Loucy (cell line): ENCODE measurements at regions not wholly inside any gene's neighbourhood (a gene's known extent, or its start where the extent isn't known, plus 50 kb on each side); places are given as distances from the start of the nearest gene placed in this dataset.

Experiments used
- EZH2phosphoT487 ChIP-seq: fragments of 200-600 bp; IDR thresholded peaks from 2 replicates; pipeline ENCODE4 v1.6.1; 2018; ENCODE audit warnings: antibody characterized with exemption, mild to moderate bottlenecking, moderate library complexity, borderline replicate concordance
- TF ChIP-seq, protein P1 (sequence below): fragments of 200-600 bp; sonication (generic); conservative IDR thresholded peaks from 2 replicates; pipeline ENCODE4 v1.5.1; 2014; ENCODE audit warnings: mild to moderate bottlenecking, antibody characterized with exemption, low read length

DNA sequence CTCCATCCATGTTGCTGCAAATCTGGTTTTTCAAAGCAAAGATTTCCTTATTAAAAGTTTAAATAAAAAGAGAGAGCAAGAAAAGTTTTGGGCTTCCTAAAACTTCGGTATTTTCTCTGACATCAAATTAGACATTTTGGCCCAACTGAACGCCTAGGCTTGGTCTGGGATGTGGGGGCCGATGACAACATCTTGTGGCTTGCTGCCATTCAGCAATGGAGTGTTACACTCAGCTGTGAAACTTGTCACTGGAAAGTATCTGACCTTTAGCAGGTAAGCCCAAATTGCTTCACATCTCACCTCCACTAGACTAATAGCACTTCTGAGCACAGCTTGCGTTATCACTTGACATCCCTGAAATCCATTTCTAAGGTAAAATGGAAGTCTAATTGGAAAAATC is 320.6 kb downstream of the GATA3 start:
- TF ChIP-seq, protein P1, sequence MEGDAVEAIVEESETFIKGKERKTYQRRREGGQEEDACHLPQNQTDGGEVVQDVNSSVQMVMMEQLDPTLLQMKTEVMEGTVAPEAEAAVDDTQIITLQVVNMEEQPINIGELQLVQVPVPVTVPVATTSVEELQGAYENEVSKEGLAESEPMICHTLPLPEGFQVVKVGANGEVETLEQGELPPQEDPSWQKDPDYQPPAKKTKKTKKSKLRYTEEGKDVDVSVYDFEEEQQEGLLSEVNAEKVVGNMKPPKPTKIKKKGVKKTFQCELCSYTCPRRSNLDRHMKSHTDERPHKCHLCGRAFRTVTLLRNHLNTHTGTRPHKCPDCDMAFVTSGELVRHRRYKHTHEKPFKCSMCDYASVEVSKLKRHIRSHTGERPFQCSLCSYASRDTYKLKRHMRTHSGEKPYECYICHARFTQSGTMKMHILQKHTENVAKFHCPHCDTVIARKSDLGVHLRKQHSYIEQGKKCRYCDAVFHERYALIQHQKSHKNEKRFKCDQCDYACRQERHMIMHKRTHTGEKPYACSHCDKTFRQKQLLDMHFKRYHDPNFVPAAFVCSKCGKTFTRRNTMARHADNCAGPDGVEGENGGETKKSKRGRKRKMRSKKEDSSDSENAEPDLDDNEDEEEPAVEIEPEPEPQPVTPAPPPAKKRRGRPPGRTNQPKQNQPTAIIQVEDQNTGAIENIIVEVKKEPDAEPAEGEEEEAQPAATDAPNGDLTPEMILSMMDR: no peak
- TF ChIP-seq EZH2phosphoT487: no peak
